ENCODE measurements at regions not wholly inside any gene's neighbourhood (a gene's known extent, or its start where the extent isn't known, plus 50 kb on each side); places are given as distances from the start of the nearest gene placed in this dataset.
A peak's percentile ranks its signal among the peaks of the same experiment; 100 is the strongest.

GRCh38 chr2:224196810-224197209, 157.7 kb upstream of the SERPINE2 start:
- no peak overlapping the region for H3K4me3 ChIP-seq (ENCODE audit: low read depth, low read length)
- no peak for DNase-seq (ENCODE audit: low read depth)
- TF ChIP-seq CTCF (IDR thresholded peaks at IDR 0.05; ENCODE audit: insufficient read depth, low read length): no peak

- peak; percentile 81 for DNase-seq (ENCODE audit: low read depth)
- TF ChIP-seq CTCF (IDR thresholded peaks at IDR 0.05; ENCODE audit: insufficient read depth, low read length): no peak
- H3K4me3 ChIP-seq (ENCODE audit: low read depth, low read length): no peak overlapping the region
These were observed 157.0 kb upstream of the SERPINE2 start for GRCh38 chr2:224195925-224196571.

GRCh38 chr2:224194161-224194560, 155.1 kb upstream of the SERPINE2 start:
- no peak overlapping the region for H3K4me3 ChIP-seq (ENCODE audit: low read depth, low read length)
- peak; percentile 18 for DNase-seq (ENCODE audit: low read depth)
- no peak for TF ChIP-seq CTCF (IDR thresholded peaks at IDR 0.05; ENCODE audit: insufficient read depth, low read length)

- TF ChIP-seq CTCF (IDR thresholded peaks at IDR 0.05; ENCODE audit: insufficient read depth, low read length): no peak
- DNase-seq (ENCODE audit: low read depth): no peak
- no peak overlapping the region for H3K4me3 ChIP-seq (ENCODE audit: low read depth, low read length)
These were observed 152.4 kb upstream of the SERPINE2 start for GRCh38 chr2:224191465-224191864.

- TF ChIP-seq CTCF (IDR thresholded peaks at IDR 0.05; ENCODE audit: insufficient read depth, low read length): no peak
- H3K4me3 ChIP-seq (ENCODE audit: low read depth, low read length): no peak overlapping the region
- DNase-seq (ENCODE audit: low read depth): peak; percentile 72
These were observed 151.8 kb upstream of the SERPINE2 start for GRCh38 chr2:224190936-224191270.

- H3K4me3 ChIP-seq (ENCODE audit: low read depth, low read length): no peak overlapping the region
- TF ChIP-seq CTCF (IDR thresholded peaks at IDR 0.05; ENCODE audit: insufficient read depth, low read length): no peak
- DNase-seq (ENCODE audit: low read depth): no peak
These were observed 151.3 kb upstream of the SERPINE2 start for GRCh38 chr2:224190234-224190935.
